ENCODE measurements at regions not wholly inside any gene's neighbourhood (a gene's known extent, or its start where the extent isn't known, plus 50 kb on each side); places are given as distances from the start of the nearest gene placed in this dataset.

DNA sequence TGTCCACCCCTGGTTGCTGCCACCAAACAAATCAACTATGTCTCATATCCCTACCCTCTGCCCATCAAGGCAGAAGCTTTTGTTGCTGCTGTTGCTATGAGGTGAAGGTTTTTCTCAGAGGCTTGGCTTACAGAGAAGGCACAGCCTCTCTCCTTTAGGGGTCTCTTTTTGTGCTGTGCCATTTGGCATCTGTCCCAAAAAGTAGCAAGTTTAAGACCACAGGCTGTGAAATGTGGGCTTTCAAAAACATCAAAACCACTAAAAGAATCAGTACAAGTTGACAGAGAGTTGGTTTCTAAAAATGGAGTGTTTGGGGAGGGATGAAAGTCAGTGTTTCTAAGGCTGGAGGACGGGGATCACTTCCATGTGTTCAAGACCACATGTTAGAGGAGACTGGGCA, 634.9 kb downstream of the BCOR start:
- TF ChIP-seq CTCF (IDR thresholded peaks at IDR 0.05) (no peak), POLR2A (IDR thresholded peaks at IDR 0.05) (no peak)
- no peaks in the 10 kb centered on the region for H3K27me3 ChIP-seq
- no peaks in the 10 kb centered on the region for H3K4me1 ChIP-seq
- 64 to 100% methylated on average over 1 of the region's 1 CpG for WGBS, 2 donors
- intact Hi-C loops (cut with DNase I): no loop called here
- H3K36me3 ChIP-seq: no peaks in the 10 kb centered on the region
- H3K9me3 ChIP-seq: no peaks in the 10 kb centered on the region
- DNase-seq: no peak
- no peak overlapping the region for H3K4me3 ChIP-seq (replicated peaks in 1 of 3)
- no peak overlapping the region for H3K27ac ChIP-seq

- peak; percentile 40 to 55 for DNase-seq
- H3K4me1 ChIP-seq: no peaks in the 10 kb centered on the region
- no peak overlapping the region for H3K4me3 ChIP-seq (replicated peaks in 1 of 3)
- H3K9me3 ChIP-seq: no peaks in the 10 kb centered on the region
- TF ChIP-seq POLR2A (IDR thresholded peaks at IDR 0.05) (no peak), CTCF (IDR thresholded peaks at IDR 0.05) (no peak)
- no peaks in the 10 kb centered on the region for H3K27me3 ChIP-seq
- H3K36me3 ChIP-seq: no peaks in the 10 kb centered on the region
- no peak overlapping the region for H3K27ac ChIP-seq
- intact Hi-C loops (cut with DNase I): no loop called here
- 47% methylated on average over 7 of the region's 7 CpGs for WGBS, 2 donors
These were observed 633.5 kb downstream of the BCOR start for GRCh38 chrX:39464253-39464652.

DNA sequence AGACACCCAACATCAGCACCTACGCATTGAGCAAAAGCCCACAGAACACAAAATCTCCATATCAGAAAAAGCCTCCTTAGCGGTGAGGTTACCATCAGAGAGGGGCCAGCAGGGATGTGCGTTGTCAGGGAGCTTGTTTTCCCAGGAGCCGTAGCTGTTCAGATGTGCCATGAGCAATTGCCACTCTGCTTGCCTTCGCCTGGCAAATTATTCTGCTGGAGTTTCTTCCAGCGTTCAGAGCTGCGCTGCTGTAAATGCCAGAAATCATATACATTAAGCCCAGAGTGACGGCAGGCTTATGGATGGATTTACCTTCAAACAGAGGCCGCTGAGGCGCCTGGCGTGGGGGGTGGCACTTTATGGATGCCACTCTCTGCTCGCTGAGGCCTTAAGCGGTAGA, 632.3 kb downstream of the BCOR start:
- no peaks in the 10 kb centered on the region for H3K9me3 ChIP-seq
- TF ChIP-seq POLR2A (IDR thresholded peaks at IDR 0.05): no peak
- no peak for TF ChIP-seq CTCF (IDR thresholded peaks at IDR 0.05)
- no peaks in the 10 kb centered on the region for H3K36me3 ChIP-seq
- no peak overlapping the region for H3K4me3 ChIP-seq (replicated peaks in 1 of 3)
- no peak overlapping the region for H3K27ac ChIP-seq
- 95 to 96% methylated on average over 7 to 10 of the region's 13 CpGs for WGBS, 2 donors
- no peaks in the 10 kb centered on the region for H3K27me3 ChIP-seq
- DNase-seq: no peak
- no peaks in the 10 kb centered on the region for H3K4me1 ChIP-seq
- intact Hi-C loops (cut with DNase I): no loop called here

DNA sequence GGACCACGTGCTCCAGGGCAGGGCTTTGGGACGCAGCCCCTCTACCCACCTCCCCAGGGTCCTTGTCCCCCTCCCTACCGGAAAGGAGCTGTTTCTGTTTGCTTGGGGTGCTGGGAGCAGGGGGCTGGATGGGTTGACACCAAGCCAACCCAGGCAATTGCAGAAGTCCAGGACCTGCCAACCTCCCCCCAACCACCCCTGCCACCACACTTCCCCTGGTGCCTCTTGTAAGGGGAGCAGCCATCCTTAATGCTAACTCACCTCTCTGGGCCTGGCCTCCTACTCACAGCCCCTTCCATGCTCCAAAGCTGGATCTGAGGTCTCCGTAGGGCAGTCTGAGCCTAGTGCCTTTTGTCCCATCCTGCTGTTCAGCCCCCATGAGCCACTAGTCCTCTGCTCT, 631.9 kb downstream of the BCOR start:
- DNase-seq: no peak
- Histone ChIP-seq H3K4me3 (replicated peaks in 1 of 3) (no peak overlapping the region), H3K27ac (no peak overlapping the region), H3K27me3 (no peaks in the 10 kb centered on the region), H3K36me3 (no peaks in the 10 kb centered on the region), H3K4me1 (no peaks in the 10 kb centered on the region), H3K9me3 (no peaks in the 10 kb centered on the region)
- intact Hi-C loops (cut with DNase I): no loop called here
- 96 to 100% methylated on average over 1 to 4 of the region's 4 CpGs for WGBS, 2 donors
- TF ChIP-seq CTCF (IDR thresholded peaks at IDR 0.05) (no peak), POLR2A (IDR thresholded peaks at IDR 0.05) (no peak)

DNA sequence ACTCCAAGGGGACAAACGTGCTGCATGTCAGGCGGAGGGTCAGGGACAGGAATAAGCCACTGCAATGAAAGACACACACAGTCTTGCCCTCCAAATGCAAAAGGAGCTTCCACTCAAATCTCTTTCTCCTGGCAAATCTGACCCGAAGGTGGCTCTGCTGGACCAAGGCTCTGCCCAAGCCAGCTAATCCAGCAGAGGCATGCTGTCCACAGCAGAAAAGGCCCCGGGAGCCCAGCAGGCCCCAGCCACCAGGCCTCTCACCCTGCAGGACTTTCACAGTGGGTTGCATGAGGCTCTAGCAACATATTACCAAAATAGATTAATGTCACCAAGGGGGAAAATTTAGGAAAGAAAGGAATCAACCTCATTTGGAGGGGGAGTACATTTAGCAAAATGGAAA, 628.6 kb downstream of the BCOR start:
- TF ChIP-seq CTCF (IDR thresholded peaks at IDR 0.05): no peak
- no peak for TF ChIP-seq POLR2A (IDR thresholded peaks at IDR 0.05)
- no peaks in the 10 kb centered on the region for H3K27me3 ChIP-seq
- no peak overlapping the region for H3K27ac ChIP-seq
- no peak overlapping the region for H3K4me3 ChIP-seq (replicated peaks in 1 of 3)
- no peaks in the 10 kb centered on the region for H3K9me3 ChIP-seq
- no peaks in the 10 kb centered on the region for H3K36me3 ChIP-seq
- no peak for DNase-seq
- intact Hi-C loops (cut with DNase I): no loop called here
- 92 to 96% methylated on average over 2 to 3 of the region's 4 CpGs for WGBS, 2 donors
- H3K4me1 ChIP-seq: peaks cover 0 to 3% of the 10 kb centered on the region in 2 donors

Data from thyroid gland (tissue), 4 donors.